Subcutaneous abdominal adipose tissue (tissue), 5 donors: ENCODE measurements at regions not wholly inside any gene's neighbourhood (a gene's known extent, or its start where the extent isn't known, plus 50 kb on each side); places are given as distances from the start of the nearest gene placed in this dataset.
"Not testable (repeated sequence)": the region's sequence is repeated elsewhere in the genome, so short reads cannot be mapped to it uniquely, and the experiment has no call there.

Experiments used
- H3K27ac ChIP-seq: one replicate; pipeline ENCODE4 v1.7.0; 2013; ENCODE audit warnings: low read depth, mild to moderate bottlenecking, inconsistent platforms, low read length, moderate library complexity
- H3K27me3 ChIP-seq, 5 donors: one replicate each; pipeline ENCODE4 v1.7.0; 2013; ENCODE audit warnings: low read length in 5 of 5, inconsistent platforms in 1 of 5; ENCODE audit not compliant: control insufficient read depth in 5 of 5, insufficient read depth in 4 of 5
- H3K36me3 ChIP-seq, 5 donors: one replicate each; pipeline ENCODE4 v1.7.0; 2013; ENCODE audit warnings: low read length in 5 of 5; ENCODE audit not compliant: control insufficient read depth in 5 of 5, insufficient read depth in 5 of 5
- H3K4me1 ChIP-seq, 5 donors: one replicate each; pipeline ENCODE4 v1.7.0; 2013; ENCODE audit warnings: low read length in 5 of 5, mild to moderate bottlenecking in 3 of 5, moderate library complexity in 1 of 5; ENCODE audit not compliant: control insufficient read depth in 5 of 5, insufficient read depth in 5 of 5
- H3K4me3 ChIP-seq, 5 donors: one replicate each; pipeline ENCODE4 v1.7.0; 2013; ENCODE audit warnings: low read length in 5 of 5, low read depth in 1 of 5
- H3K9ac ChIP-seq, 5 donors: one replicate each; pipeline ENCODE4 v1.7.0; 2013; ENCODE audit warnings: low read length in 5 of 5, mild to moderate bottlenecking in 4 of 5, moderate library complexity in 3 of 5
- H3K9me3 ChIP-seq, 5 donors: one replicate each; pipeline ENCODE4 v1.7.0; 2013; ENCODE audit warnings: low read length in 5 of 5; ENCODE audit not compliant: control insufficient read depth in 5 of 5
- donor health status: healthy.
- donor health status: healthy.
- donor health status: healthy.
- donor health status: healthy.
- donor health status: healthy.

GRCh38 chr4:141356321-141356962 lies 135.7 kb downstream of the ZNF330 start:
- Histone ChIP-seq H3K4me3 (no peak overlapping the region), H3K27ac (no peak overlapping the region), H3K9ac (no peak overlapping the region), H3K27me3 (no peaks in the 10 kb centered on the region), H3K9me3 (peaks cover 0 to 3% (median 0%) of the 10 kb centered on the region in 5 donors), H3K36me3 (peaks cover 0 to 2% (median 0%) of the 10 kb centered on the region in 5 donors), H3K4me1 (no peaks in the 10 kb centered on the region)

GRCh38 chr4:141356963-141357335 lies 136.3 kb downstream of the ZNF330 start:
- no peak overlapping the region for H3K4me3 ChIP-seq
- H3K27ac ChIP-seq = no peak overlapping the region
- H3K4me1 ChIP-seq = no peaks in the 10 kb centered on the region
- no peak overlapping the region for H3K9ac ChIP-seq
- peaks cover 0 to 2% (median 0%) of the 10 kb centered on the region in 5 donors for H3K36me3 ChIP-seq
- H3K27me3 ChIP-seq = no peaks in the 10 kb centered on the region
- H3K9me3 ChIP-seq = peaks cover 0 to 4% (median 0%) of the 10 kb centered on the region in 5 donors

GRCh38 chr4:141368241-141368640 lies 147.5 kb downstream of the ZNF330 start:
- H3K27me3 ChIP-seq, H3K27ac ChIP-seq, H3K9me3 ChIP-seq, H3K9ac ChIP-seq, H3K4me1 ChIP-seq, H3K36me3 ChIP-seq, H3K4me3 ChIP-seq: not testable (repeated sequence)

- Histone ChIP-seq H3K9me3 (peaks cover 0 to 5% (median 0%) of the 10 kb centered on the region in 5 donors), H3K4me3 (no peak overlapping the region), H3K4me1 (no peaks in the 10 kb centered on the region), H3K27me3 (no peaks in the 10 kb centered on the region), H3K9ac (no peak overlapping the region), H3K27ac (no peak overlapping the region), H3K36me3 (no peaks in the 10 kb centered on the region)
Measured at GRCh38 chr4:141371206-141371605, 150.5 kb downstream of the ZNF330 start.

- Histone ChIP-seq H3K4me3 (no peak overlapping the region), H3K9me3 (no peaks in the 10 kb centered on the region), H3K9ac (no peak overlapping the region), H3K27me3 (no peaks in the 10 kb centered on the region), H3K36me3 (no peaks in the 10 kb centered on the region), H3K4me1 (no peaks in the 10 kb centered on the region), H3K27ac (no peak overlapping the region)
Measured at GRCh38 chr4:141375855-141376254, 155.2 kb downstream of the ZNF330 start.

- no peak overlapping the region for H3K9ac ChIP-seq
- H3K27ac ChIP-seq = no peak overlapping the region
- H3K4me1 ChIP-seq = no peaks in the 10 kb centered on the region
- no peaks in the 10 kb centered on the region for H3K9me3 ChIP-seq
- H3K36me3 ChIP-seq = no peaks in the 10 kb centered on the region
- H3K27me3 ChIP-seq = no peaks in the 10 kb centered on the region
- H3K4me3 ChIP-seq = no peak overlapping the region
Measured at GRCh38 chr4:141376769-141377168, 156.1 kb downstream of the ZNF330 start.

- no peak overlapping the region for H3K4me3 ChIP-seq
- H3K27ac ChIP-seq = no peak overlapping the region
- H3K4me1 ChIP-seq = no peaks in the 10 kb centered on the region
- H3K9ac ChIP-seq = no peak overlapping the region
- peaks cover 0 to 7% (median 0%) of the 10 kb centered on the region in 5 donors for H3K9me3 ChIP-seq
- no peaks in the 10 kb centered on the region for H3K27me3 ChIP-seq
- no peaks in the 10 kb centered on the region for H3K36me3 ChIP-seq
Measured at GRCh38 chr4:141387299-141387698, 166.6 kb downstream of the ZNF330 start.

- H3K4me1 ChIP-seq = no peaks in the 10 kb centered on the region
- no peaks in the 10 kb centered on the region for H3K27me3 ChIP-seq
- no peak overlapping the region for H3K9ac ChIP-seq
- no peaks in the 10 kb centered on the region for H3K36me3 ChIP-seq
- H3K4me3 ChIP-seq = no peak overlapping the region
- peaks cover 0 to 7% (median 0%) of the 10 kb centered on the region in 5 donors for H3K9me3 ChIP-seq
- no peak overlapping the region for H3K27ac ChIP-seq
Measured at GRCh38 chr4:141388481-141388880, 167.8 kb downstream of the ZNF330 start.

- Histone ChIP-seq H3K9ac (no peak overlapping the region), H3K4me3 (no peak overlapping the region), H3K27ac (no peak overlapping the region), H3K4me1 (no peaks in the 10 kb centered on the region), H3K27me3 (no peaks in the 10 kb centered on the region), H3K9me3 (peaks cover 0 to 6% (median 0%) of the 10 kb centered on the region in 5 donors), H3K36me3 (no peaks in the 10 kb centered on the region)
Measured at GRCh38 chr4:141389649-141390048, 169.0 kb downstream of the ZNF330 start.

- Histone ChIP-seq H3K27me3 (no peaks in the 10 kb centered on the region), H3K9ac (no peak overlapping the region), H3K9me3 (no peaks in the 10 kb centered on the region), H3K4me3 (no peak overlapping the region), H3K36me3 (no peaks in the 10 kb centered on the region), H3K27ac (no peak overlapping the region), H3K4me1 (no peaks in the 10 kb centered on the region)
Measured at GRCh38 chr4:141390571-141390970, 169.9 kb downstream of the ZNF330 start.
